ENCODE measurements at regions not wholly inside any gene's neighbourhood (a gene's known extent, or its start where the extent isn't known, plus 50 kb on each side); places are given as distances from the start of the nearest gene placed in this dataset.

- DNase-seq: no peak
Observed at GRCh38 chr4:20462426-20463175, 210.9 kb downstream of the SLIT2 start.

GRCh38 chr4:20463176-20463430, 211.4 kb downstream of the SLIT2 start:
- no peak for DNase-seq

DNA sequence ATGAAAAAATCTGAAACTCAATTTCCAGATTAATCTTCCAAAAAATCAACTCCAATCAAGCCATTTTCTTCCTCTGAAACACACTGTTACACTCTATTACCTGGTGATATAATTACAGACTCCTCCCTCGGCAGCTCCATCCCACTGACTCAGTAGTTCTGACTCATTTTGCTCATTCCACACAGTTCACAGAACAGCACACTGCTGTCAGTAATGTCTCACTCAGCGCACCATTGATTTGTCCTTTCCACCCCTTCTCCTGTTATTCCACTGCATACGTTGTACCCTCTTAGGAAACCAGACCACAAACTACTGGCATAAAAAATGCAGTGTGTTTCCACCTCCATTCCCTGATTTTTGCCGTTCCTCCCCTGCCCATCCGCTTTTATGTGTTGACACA, 212.7 kb downstream of the SLIT2 start:
- DNase-seq: no peak

DNA sequence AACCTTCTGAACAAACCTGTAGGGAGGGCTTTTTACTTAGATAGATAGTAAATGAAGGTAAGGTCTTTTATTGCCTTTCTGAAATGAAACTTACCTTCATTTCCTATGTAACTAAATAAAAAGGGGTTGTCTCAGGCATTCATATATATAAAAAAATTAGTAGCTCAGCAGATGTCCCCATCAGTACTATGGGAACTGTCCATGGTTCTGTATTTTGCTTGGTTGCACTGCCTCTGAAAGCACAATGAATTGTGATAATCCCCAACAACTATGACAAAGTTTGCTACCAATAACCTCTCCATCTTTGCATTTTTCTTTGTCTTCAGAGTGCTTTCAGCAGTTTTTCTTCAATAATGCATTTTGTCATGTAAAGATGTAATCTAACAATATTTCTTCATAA, 222.4 kb downstream of the SLIT2 start:
- no peak for DNase-seq

DNA sequence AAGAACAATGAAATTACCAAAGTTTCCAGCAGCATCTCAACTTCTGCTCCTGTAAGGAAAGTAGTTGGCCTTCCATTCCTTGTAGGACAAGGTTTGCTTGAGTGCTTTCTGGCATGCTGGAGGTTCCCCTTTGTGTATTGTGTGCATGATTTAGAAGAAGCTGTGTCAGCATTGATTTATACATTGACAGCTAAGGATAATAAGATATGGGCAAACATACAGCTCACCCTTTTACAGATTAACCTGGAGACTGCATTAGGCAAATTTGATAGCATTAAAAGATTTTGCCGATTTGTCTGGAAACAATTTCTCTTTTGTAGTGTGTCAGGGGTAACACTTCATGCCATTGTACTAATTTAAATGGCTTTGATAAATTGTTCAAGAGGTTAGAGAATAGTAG, 221.8 kb upstream of the PACRGL start:
- no peak for DNase-seq

- DNase-seq: no peak
Observed at GRCh38 chr4:20480165-20480947, 219.9 kb upstream of the PACRGL start.

DNA sequence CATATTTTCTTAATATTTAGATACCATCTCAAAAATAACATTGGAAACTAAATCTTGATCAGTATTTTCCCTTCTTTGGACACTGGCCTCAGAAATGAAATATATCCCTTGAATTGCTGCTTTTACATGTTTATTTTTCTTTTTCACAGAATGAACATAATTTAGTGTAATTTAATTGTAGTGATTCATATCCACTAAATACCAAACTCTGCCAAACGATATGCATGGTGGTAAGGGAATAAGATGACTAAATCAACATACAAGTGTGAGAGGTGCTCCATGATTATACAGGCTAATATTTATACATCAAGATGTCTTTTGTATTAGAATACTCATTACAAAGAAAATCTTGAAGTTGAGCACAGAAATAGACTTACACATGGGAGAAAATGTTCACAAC, 216.8 kb upstream of the PACRGL start:
- DNase-seq: no peak

- no peak for DNase-seq
Observed at GRCh38 chr4:20486433-20486832, 213.8 kb upstream of the PACRGL start.

DNA sequence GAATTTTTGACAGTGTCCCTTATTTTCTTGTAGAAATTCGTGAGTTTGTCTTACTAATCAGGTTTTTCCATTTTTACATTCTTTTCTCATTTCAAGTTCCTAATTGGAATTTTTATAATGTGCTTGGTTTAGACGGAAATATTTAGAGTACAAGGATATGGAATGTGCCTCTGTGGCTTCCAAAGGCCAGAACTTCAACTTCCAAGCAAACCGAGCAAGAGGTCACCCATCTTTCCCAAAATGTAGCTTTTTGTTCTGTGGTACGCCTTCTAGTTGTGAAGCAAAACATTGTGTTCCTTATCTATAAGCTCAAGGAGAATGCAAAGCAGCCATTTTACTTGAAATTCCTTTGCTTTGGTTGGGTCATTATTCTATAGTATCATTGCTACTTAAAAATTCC, 212.8 kb upstream of the PACRGL start:
- no peak for DNase-seq

DNA sequence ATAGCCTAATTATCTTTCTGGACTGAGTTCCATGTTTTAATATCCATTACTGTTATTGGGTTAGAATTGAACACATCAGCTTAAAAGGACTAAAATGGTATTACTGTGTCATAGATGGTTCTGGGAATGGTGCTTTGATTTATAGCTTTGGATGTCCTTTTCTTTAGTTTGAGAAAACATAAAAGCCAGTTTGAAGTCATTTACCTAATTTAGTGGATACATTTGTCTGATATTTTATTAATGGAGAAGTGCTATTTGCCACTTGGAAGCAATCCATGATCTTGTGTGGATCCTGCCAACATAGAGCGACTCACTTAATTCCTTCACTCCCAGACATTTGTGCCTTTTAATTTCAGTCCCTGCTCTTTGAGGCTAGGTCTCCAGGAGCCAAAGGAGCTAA, 212.4 kb upstream of the PACRGL start:
- DNase-seq: no peak

DNA sequence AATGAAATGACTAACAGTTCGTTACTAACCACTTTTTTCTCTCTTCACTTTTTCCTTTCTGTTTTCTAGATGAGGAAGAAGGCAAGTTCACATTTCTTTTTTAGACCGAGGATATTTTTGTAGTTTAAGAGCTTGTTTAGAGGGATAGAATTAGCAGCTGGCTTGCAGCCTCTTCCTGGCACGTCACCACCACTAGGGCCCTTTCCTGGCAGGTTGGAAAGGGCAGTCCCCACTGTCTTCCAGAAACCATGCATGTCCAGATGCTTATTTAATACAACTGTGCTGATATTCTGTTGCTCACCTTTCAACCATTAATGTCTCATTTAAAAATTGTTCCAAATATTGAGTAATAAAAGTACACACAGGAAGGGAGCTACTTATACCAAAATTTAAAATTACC, 209.5 kb upstream of the PACRGL start:
- no peak for DNase-seq

GRCh38 chr4:20493761-20494353, 206.4 kb upstream of the PACRGL start:
- DNase-seq: no peak

GRCh38 chr4:20496068-20496467, 204.2 kb upstream of the PACRGL start:
- DNase-seq: no peak

GRCh38 chr4:20504146-20504545, 196.1 kb upstream of the PACRGL start:
- DNase-seq: no peak

DNA sequence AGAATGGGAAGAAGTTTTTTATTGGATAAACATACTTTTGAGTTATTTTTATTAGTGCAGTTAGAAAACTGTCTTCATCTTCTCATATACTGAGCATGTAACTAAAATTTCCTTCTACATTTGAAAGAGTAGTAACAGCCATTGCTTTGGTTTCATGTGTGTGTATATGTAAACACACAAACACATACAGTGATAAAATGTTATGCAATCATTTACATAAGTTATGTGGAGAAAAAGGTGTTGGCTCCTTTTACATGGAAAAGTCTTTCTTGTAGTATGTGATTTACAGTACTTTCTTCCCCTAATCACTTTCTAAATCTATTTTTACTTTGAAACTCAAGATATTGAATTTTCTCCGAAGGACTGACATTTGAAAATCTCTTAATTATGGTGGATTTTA, 194.3 kb upstream of the PACRGL start:
- no peak for DNase-seq

GRCh38 chr4:20506827-20507226, 193.4 kb upstream of the PACRGL start:
- DNase-seq: no peak

- no peak for DNase-seq
Observed at GRCh38 chr4:20509315-20509714, 190.9 kb upstream of the PACRGL start.

DNA sequence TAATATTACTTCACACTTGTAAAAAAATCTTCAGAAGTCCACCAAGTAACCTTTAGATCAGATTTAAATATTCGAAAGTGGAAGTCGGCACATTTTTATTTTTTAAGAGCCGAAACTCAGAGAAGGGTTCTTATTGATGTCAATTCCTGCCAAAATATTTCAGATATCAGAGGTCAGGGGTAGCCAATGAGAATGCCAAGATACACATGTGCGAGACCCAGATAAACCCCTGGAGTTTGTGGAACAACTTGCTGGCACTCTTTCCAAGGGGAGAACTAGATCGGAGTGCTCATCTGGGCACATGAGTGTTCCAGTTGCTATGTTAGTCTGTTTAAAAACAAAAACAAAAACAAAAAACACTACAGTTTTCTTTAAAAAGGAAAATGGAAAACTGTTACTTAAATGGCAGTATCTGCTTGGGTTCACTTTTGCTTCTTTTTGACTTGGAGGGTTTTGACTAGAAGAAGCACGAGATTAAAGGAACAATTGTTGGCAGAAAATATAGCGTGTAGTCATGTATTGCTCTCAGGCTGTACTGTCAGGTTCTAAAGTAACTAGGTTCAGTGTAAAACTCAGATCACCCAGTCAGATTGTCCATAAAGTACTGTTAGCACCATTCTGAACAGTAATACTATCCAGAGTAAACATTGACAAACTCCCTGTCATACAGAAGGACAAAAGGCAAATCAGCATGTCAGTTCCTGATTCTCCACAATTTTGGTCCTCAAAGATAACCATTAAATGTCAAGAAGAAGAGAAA, 188.0 kb upstream of the PACRGL start:
- no peak for DNase-seq

DNA sequence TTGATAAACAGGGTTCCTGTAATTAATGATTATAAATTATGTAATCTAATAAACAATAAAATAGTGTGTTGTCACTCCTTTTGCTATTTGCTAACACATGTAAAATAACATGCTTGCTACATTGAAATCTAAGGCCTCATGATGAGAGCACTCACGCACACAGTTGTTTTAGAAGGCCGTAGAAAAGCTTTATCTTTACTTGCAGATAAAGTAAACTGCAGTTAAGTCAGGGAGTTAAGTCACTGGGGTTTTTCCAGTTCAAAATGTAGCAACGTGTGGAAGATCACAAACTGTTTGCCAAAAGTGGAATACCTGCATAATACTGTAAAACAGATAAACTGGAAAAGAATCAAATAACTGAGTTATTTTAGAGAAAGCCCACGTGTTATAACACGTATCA, 187.3 kb upstream of the PACRGL start:
- no peak for DNase-seq

- DNase-seq: no peak
Observed at GRCh38 chr4:20520901-20521300, 179.4 kb upstream of the PACRGL start.

DNA sequence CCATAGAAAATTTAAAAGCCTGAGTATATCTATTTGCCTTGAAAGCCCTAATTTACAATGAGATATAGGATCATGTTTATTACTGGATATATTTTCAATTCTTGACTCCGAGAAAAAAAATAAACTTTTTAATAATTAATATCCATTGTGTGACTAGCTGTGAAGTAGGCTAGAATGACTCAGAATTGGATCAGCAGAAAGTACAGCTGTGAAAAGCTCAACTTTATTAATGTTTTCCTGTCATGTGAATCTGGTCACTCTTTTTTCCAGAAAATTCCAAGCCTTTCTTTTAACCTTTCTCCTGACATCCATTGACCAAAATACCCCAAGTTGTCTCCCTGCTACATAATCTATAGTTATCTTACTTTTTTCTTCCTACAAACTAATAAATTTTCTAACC, 171.8 kb upstream of the PACRGL start:
- DNase-seq: no peak

- DNase-seq: no peak
Observed at GRCh38 chr4:20529691-20530090, 170.6 kb upstream of the PACRGL start.

DNA sequence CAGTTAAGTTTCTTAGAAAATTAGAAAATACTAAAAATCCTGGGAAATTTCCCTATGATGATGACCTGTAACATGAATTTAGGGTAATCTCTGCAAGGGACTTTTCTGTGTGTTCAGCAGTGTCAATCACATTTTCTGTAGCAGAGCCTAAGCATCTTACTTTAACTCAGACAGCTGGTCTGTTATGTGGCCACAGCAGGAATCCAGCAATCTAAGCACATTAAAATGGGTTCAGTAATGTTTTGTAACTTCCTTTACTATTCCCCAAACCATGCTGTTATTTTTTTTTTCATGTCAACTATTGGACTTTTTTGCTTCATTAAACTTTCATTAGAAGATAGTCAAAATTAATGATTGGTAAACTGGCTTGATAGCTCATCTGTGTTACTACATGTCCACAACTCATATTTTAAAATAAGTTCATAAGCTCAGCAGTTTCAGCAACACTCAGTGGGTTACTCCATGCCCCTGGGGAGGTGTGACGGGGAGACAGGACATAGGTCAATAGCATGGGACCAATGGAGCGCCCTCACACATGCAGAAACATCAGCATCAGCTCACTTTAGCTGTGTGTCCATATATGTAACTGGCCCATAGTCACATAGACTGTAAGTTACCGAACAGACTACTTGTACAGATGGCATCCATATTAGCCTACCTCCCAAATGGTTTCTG, 168.0 kb upstream of the PACRGL start:
- no peak for DNase-seq
